ENCODE measurements at regions not wholly inside any gene's neighbourhood (a gene's known extent, or its start where the extent isn't known, plus 50 kb on each side); places are given as distances from the start of the nearest gene placed in this dataset.

DNA sequence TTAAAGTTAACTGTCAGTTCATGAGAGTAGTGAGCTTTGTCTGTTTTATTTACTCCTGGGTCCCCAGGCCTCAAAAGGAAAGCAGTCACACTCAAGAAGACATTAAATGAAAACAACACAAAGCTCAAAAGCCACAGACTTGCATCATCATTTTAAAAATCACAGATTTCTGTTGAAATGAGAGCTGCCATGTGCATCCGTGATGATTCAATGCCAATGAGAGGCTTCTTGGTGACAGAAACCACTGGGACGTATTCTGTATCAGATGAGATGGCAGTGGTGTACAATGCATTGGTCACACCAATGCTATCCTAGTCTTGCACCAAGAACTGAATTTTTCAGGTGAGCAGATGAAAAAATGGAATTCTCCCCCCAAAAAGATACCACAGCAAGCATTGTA is 204.8 kb downstream of the ANAPC1 start:
- no peak for DNase-seq

DNA sequence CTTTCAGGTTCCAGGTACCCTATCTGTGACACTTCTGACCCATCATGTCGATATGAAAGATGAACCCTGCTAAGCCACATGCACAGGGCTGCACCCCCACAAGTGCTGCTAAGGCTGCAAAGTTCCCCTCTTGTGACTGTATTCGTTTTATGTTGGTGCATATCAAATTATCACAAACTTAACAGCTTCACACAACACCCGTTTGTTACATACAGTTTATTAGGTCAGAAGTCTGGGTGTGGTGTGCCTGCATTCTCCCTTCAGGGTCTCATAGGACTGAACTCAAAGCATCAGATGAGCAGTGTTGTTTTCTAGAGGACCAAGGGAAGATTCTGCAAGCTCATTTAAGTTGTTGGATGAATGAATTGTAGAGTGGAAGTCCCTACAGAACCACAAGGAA is 199.4 kb downstream of the ANAPC1 start:
- no peak for DNase-seq

DNA sequence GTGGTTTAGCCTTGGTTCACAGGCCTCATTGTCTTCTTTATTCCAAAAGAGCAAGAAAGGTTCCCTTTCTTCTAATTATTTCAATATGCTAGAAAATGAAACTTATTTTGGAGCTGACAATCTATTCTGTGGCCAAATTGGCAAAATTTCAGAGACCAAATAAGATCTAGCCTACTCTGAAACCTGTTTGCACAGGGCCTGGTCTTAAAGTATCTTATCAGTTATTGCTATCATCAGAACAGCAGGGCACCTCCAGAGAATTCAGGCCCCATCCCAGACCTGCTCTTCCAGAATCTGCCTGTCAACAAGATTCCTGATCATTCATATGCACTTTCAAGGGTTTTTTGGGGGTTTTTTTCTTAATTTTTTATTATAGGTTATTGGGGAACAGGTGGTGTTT is 198.7 kb downstream of the ANAPC1 start:
- no peak for DNase-seq

DNA sequence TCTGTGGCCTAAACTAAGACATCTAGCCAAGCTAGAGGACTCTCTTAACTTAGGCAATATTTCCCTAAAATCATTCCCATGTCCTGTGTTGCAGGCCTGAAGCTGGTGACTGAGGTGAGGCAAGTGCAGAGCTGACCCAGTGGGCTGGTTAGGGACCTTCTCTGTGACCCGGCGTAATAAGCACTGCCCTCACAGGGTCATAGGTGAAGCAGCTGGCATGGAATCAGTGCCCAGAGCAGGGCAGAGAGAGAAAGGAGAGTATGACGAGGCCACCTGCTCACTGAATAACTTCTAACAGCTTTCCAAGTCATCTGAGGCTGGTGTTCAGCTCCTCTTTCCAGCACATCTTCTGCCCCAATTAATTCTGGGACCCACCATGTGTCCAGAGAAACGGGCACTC is 197.0 kb downstream of the ANAPC1 start:
- DNase-seq: no peak

DNA sequence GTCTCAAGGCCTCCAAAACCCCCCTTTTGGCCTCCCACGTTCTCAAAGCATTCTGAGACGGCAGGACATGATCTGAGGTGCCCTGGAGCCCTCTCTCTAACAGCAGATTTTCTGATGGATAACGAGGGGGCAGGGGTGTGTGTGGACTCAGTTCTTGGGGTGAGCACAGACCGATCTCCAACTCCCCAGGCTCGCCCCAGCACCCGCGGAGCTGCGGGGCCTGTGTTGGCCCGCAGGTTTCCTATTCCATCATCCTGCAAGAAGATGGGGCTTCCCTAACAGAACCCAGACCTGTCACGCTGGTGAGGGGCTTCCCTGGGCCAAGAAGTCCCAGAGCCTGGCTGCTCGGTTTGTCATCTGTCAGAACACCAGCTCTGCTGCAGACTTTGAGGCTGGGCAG is 196.1 kb downstream of the ANAPC1 start:
- DNase-seq: no peak

DNA sequence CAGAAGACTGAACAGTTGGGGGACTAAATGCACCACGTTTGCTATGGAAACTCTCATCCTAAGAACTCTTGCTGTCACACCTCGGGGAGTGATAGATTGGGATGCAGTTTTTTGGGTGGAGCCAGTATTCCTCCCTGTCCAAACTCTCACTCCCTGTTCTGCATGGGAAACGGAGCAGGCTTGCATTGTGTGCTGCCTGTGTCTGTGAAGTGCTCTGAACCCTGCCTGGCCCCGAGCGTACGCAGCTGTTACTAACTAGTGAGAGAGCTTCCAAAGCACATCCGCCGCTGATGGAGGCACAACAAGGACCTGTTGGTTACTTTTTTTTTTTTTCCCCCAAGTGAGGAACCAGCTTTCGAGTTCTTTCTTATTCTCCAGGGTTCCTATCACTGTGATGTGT is 195.5 kb downstream of the ANAPC1 start:
- no peak for DNase-seq

DNA sequence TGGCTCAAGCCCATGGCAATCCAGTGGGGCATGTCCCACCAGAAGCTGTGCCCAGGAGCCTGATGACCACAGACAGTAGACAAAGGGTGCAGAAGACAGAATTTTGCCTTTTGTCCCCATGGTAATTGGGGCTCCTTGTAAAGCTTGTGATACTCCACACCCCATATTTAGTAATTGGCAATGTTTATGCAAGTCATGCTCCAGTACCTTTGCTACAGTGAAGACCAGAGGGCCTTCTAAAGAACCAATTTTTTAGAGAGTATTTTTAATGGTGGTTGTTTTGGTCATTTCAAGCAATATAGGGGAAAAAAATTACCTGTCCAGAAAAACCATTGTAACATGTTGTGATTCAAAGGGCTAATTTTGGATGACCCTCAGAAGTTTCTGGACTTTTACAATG is 194.8 kb downstream of the ANAPC1 start:
- DNase-seq: no peak

DNA sequence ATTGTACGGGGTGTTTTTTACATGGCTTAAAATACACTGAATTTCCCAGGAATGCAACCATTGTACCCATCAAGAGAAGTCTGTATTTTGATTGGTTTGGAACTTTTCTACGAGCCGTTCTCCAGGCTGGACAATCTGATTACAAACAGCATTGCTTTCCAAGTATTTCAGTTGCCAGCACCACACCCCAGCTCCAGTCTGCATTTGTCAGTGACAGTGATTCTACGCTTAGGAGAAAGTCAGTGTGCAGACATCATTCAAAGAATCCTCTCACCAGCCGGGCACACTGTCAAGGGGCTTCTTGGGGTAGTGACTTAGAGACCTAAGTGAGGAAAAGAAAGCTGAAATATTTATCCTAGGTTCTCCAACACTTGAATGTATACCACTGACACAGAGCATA is 194.1 kb downstream of the ANAPC1 start:
- DNase-seq: no peak

DNA sequence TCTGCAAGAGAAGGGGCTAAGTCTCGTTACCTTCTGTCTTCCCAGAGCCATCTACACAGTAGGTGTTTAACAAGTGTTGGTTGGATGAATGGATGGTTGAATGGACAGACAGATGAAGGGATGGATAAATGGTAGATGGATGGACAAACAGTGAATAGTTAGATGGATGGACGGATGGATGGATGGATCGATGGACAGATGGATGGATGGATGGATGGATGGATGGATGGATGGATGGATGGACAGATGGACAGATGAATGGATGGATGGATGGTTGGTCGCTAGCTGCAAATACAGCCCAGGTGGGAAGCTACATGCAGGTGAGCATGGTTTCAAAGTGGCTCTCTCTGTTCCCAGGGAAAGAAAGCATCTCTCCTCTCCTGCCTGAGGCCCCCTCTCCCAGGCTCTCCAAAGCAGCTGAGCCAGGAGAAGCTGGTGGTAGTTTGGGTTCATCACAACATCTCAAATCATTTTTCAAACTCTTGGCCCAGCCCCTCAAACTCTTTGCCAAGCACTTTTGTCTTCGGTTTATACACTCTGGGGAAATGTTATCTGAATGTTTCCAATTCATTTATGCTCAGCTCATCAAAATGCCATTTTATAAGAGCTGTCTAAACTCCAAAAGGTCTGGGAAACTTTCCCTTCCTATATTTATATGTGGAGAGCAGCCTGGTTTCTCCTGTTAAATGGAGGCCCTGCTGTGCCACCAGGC is 192.7 kb downstream of the ANAPC1 start:
- DNase-seq: no peak

DNA sequence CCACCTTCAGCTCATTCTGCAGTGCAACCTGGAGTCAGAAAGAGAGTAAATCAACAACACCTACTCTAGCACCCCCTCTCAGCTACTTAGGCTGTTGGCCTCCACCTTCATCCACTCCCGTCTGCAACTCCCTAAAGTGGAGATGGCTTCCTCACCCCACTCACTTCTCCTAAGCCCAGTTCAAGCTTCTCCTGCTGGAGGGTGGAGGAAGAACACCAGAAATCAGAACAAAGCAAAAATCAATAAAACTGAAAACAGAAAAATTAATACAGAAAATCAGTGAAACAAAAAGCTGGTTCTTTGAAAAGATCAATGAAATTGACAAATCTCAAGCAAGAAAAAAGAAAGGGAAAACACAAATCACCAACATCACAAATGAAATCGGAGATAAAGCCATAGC is 191.7 kb downstream of the ANAPC1 start:
- no peak for DNase-seq

DNA sequence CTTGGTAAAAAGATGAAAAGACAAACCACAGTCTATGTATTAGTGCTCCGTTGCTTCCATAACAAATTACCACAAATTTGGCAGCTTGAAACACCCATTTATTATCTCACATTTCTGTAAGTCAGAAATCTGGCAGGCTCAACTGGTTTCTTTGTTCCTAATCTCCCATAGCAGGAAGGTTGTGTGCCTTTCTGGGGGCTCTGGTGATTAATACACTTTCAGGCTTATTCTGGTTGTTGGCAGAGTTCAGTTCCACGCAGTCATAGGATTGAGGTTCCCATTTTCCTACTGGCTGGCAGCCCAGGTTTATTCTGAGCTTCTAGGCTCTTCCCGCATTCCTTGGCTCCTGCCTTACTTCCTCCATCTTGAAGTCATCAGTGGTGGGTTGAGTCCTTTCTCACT is 189.3 kb downstream of the ANAPC1 start:
- no peak for DNase-seq

DNA sequence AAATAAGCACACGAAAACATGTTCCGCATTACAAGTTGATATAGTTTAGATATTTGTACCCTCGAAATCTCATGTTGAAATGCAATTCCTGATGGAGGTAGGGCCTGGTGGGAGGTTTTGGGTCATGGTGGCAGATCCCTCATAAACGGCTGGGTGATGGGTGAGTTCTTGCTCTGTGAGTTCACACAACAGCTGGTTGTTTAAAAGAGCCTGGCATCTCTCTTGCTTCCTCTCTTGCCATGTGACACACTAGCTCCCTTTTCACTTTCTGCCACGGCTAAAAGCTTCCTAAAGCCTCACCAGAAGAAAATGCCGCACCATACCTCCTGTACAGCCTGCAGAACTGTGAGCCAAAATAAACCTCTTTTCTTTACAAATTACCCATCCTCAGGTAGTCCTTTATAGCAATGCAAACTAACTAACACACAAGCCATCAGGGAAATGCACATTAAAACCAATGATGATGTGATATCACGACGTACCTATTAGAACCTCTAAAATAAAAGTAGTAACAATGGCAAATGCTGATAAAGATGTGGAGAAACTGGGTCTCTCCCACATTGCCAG is 188.5 kb downstream of the ANAPC1 start:
- DNase-seq: no peak

DNA sequence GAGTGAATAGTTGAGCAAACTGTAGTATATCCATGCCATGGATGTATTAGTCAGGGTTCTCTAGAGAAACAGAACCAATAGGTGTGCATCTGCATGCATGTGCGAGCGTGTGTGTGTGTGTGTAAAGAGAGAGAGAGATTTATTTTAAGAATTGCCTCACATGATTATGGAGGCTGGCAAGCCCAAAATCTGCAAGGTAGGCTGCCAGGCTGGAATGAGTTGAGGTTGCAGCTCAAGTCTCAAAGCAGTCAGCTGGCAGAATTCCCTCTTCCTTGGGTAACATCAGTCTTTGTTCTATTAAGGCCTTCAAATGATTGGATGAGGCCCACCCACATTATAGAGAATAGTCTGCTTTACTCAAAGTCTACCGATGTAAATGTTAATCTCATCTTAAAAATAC is 187.8 kb downstream of the ANAPC1 start:
- no peak for DNase-seq

DNA sequence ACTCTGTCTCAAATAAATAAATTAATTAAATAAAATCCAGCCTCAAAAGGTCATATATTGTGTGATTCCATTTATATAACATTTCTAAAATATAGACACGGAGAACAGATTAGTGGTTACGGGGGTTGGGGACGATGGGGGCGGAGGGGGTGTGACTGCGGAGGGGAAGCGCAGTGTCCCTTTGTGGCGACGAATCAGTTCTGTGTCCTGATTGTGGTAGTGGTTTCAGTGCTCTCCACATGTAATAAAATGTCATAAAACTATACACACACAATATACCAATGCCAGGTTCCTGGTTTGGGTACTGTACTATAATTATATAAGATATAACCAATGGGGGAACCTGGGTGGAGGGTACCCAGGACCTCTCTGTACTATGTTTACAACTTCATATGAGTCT is 186.4 kb downstream of the ANAPC1 start:
- DNase-seq: no peak

DNA sequence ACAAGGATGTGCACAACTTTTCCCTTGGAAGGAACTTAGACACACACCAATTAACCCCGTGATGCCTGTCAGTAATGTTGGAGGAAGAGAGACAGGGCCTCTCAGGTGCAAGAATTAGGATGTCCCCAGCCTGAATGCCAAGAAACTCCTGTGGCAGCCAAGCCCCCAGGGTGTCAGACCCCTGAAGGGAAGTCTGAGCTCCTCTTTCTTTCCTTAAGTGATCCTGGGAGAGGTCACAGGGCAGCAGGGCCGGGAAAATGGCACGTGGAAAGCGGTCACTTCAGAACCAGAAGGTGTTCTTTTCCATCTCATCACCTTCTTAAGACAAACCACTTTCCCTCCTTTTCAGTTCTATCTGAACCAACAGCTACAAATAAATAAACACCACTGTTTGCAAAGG is 185.9 kb downstream of the ANAPC1 start:
- DNase-seq: no peak

DNA sequence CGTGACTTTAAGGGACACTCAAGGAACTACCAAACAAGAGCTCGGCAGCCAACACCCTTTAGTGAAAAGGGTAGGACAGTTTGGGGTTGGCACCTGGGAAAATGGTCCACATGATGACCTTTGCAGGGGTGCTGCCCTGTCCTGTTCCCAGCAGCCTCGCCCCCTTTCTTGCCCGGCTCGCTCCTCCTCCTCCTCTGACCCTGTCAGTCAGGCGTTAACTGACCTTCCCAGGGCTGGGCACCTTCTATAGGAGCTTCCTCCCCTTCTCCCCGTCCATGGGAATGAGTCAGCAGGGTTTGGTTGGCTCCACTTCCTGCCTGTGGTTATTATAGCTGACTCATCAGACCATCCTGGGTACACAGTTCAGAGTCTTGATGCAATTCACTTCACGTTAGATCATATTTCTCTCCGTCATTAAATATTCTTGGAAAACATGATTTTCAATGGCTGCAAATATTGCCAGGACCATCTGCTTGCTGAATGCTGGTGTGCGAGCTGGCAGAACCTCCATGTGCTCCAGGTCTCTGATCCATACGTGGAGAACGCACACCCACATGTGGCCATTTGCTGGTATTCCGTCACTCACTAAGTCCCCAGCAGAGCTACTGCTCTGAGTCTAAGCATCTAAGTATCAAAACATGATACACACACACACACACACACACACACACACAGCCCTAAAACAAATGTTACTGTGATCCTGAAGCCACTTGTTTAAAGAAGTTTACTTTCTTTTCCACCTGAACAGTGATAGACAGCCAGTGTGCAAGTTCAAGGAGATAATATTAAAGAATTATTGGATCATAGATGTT is 185.0 kb downstream of the ANAPC1 start:
- peak; percentile 82 for DNase-seq

DNA sequence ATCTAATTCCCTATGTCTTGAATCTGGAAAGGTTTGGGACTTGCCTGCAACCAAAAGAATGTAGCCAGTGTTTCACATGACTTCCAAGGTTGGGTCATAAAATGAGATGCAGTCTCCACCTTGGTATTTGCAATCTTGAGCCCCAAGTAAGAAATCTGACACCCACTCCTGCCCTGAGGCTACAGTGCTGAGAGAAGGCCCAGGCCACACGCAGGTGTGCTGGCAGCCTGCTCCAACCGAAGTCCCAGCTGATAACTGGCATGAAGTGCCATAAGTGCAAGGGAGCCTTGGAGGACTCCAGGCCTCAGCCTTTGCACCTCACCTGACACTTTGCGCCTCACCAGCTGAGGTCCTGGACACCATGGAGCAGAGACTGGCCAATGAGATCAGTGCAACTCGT is 182.7 kb downstream of the ANAPC1 start:
- DNase-seq: no peak

DNA sequence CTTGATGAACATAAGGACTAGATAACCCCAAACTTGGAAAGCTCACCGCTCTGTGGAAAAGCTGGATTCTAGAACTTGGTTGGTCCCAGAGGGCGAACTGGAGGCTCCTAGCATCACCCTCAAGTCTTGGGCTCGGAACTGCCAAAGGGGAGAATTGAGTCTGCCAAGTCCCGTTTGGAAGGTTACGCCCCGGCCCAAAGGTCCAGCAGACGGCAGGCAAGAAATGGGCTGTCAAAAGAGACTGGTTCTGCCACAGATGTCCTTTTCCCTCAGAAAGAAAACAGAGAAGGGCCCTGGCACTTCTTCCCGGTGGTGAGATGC is 182.2 kb downstream of the ANAPC1 start:
- DNase-seq: no peak

DNA sequence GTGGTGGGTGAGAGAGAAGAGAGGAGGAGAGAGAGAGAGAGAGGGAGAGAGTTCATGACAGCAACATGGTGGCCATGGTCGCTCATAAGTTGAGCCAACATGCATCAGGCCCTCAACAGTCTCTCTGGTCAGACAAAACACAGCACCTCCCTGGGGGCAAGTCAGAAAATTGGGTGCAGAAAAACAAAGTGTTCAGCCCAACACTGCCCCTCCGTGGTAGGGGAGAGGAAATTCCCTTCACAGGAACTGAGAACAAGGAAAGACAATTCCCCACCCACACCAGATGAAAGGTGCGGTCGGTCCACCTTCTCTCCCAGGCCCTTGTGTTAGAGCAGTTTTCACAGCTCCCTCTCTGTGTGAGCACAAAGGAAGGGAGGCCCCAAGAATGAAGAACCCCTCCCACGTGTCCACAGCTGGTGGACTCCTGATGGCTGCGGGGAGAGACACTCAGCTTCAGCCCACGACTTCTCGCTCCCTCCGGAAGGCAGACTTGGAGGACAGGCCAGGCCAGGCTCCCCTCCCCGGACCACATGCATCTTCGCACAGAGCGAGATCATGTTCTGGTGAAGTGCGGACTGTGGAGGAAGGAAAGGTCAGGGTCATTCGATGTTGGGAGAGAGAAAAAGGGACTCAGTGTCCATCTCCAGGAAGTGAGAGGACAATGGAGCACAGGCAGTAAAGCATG is 181.7 kb downstream of the ANAPC1 start:
- peak; percentile 58 for DNase-seq

DNA sequence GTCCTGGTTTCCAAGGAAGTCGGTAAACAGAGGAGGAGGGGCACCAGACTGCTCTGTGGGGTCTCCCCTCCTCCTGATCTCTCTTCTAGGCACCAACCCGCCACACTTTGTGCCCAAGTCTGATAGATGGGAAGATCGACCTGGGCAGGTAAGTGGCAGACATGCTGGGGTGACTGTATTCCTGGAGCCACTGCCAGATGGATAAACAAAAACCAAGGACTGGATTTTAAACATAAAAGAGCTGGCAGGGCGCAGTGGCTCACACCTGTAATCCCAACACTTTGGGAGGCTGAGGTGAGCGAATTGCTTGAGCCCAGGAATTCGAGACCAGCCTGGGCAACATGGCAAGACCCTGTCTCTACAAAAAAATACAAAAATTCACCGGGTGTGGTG is 181.2 kb downstream of the ANAPC1 start:
- DNase-seq: peak; percentile 18

DNA sequence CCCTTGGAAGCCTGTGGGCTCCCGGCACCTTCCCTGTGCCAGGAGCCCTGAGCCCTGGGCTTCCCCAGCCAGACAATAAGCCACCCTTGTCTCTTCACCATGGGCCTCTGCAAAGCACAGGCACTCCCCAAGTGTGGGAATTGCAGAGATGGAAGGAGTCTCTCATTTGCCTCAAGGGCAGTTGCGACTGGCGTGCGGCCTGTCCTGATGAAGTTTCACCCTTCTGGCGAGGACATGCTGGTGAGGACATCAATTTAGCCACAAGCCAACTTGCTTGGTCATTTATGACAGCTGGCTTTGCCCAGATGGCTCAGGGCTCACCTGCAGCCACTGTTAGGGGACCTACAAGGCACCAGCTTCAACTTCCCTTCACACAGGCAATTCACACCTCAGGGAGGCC is 180.2 kb downstream of the ANAPC1 start:
- no peak for DNase-seq

DNA sequence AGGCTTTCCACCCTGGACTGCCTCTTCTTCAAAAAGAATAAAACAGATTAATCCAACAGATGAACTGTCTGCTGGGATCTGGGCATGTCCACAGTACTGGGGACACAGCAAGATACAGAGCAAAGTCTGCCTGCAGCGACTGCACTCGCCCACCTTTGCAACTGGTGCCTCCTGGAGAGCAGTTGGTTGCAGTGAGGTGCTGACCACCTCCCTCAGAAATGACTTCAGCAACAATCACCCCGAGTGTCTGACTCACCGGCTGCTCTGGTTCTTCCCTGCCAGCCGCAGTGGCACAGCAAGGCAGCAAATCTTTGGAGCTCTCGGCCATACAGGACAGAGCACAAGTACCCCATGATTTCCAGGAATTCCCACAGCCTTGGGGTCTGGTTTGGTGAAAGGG is 179.7 kb downstream of the ANAPC1 start:
- no peak for DNase-seq

DNA sequence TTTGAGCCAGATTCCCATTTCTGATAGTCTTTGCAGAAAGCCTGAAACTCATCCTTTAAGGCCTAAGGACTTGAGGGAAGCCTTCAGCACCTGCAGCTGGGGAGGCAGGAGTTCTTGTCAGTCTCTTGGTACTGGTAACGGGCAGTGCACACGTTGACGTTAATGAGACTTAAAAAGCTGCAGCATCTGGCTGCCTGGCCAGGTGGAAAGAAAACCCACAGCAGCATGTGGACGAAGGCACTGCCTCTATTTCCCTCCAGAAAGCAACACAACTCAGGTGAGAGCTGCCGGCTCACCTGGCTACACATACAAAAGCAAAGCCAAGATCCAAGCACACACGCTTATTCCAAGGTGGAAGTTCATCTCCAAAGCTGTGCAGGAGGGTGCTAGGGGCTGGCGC is 178.8 kb downstream of the ANAPC1 start:
- no peak for DNase-seq

DNA sequence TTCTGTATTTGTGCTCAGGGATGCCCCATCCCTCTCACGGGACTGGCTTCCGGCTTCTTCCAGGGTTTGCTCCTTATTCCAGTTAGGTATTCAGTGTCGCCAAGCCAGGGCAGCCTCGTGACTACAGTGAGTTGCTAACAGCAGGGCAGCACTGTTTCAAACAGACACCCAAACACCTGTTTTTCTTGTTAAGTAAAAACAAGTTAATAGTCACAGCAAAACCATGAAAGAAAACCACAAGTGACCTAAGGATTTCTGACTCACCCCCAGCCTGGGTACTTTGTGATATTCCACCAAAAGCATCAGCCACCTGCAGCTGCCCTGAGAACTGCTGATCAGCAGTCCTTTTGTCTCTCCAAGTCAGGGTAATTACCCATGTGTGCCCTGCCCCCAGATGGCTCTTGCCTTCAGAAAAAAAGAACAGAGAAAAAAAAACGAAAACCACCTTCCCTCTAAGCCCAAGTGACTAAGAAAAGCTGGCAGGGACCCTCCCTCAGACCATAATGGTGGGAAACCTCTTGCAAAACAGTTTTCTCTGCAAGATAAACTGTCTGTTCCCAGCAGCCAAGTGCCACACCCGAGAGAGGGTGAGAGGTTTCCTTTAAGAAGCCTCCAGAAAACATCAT is 178.2 kb downstream of the ANAPC1 start:
- DNase-seq: peak; percentile 71

Data from DMS153 (cell line).